Transverse colon (tissue), 4 donors: ENCODE measurements at regions not wholly inside any gene's neighbourhood (a gene's known extent, or its start where the extent isn't known, plus 50 kb on each side); places are given as distances from the start of the nearest gene placed in this dataset.

Source experiments
- CTCF ChIP-seq, 5 experiments: fragments of 200-600 bp in 3 of 5; fragments of 450-650 bp in 2 of 5; sonication (generic) in 3 of 5; IDR thresholded peaks; 1 replicate in 2 of 5; 2 replicates in 3 of 5; pipeline ENCODE4 v1.5.1; 2016 to 2017; ENCODE audit warnings: antibody characterized with exemption in 5 of 5, inconsistent platforms in 3 of 5, mild to moderate bottlenecking in 2 of 5, moderate library complexity in 1 of 5
- EP300 ChIP-seq: sonication (generic); formaldehyde crosslinking; IDR thresholded peaks from one replicate; pipeline ENCODE4 v1.6.1; 2017; ENCODE audit warnings: antibody characterized with exemption, low read depth
- POLR2A ChIP-seq: fragments of 450-650 bp; IDR thresholded peaks from one replicate; pipeline ENCODE4 v1.6.1; 2016; ENCODE audit warnings: antibody characterized with exemption, mild to moderate bottlenecking, moderate library complexity
- POLR2AphosphoS5 ChIP-seq, 3 donors: sonication (generic); formaldehyde crosslinking; IDR thresholded peaks; one replicate each; pipeline ENCODE4 v1.6.1; 2016; ENCODE audit warnings: antibody characterized with exemption in 3 of 3

DNA sequence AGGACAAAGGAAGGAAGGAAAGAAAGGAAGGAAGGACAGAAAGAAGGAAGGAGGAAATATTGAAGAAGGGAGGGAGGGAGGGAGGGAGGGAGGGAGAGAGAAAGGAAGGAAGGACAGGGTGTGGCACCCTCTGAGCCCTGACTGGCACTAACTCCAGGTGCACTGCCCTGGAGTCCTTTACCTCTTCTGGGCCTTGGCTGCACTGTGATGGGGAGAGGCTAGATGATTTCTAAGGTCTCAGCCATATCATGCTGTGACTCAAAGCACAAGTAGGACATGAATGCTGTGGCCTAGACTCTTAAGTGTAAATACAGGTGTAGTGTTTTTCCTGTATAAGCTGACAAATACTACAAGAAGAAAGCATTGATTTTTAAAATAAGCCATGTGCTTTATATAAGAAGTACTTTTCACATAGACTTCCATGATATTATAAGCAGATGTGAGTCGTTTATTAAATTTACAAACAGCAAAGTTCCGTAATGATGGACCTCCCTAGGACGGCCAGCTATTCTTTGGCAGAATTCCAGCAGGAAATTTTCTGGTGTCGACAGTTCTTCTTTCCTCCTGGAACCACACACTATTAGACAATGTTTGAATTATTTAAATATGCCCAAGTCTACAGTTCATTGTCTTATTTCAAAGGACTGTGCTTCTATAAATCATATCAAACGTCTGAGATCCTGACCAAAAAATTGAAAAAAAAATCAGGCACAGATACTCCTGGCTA, 213.8 kb upstream of the C2CD4B start:
- TF ChIP-seq CTCF (IDR thresholded peaks at IDR 0.05) (no peak), POLR2AphosphoS5 (IDR thresholded peaks at IDR 0.05) (no peak), POLR2A (no peak), EP300 (no peak)
